Activated CD4-positive, alpha-beta memory T cell treated with anti-CD3 and anti-CD28 coated beads, Interleukin-2, amount 10 ng/mL, durations not matched to agents 7 days and 5 days (primary cell): ENCODE measurements at regions not wholly inside any gene's neighbourhood (a gene's known extent, or its start where the extent isn't known, plus 50 kb on each side); places are given as distances from the start of the nearest gene placed in this dataset.

Experiments
- CTCF ChIA-PET: fragments of 350-600 bp; sonication (Branson Sonifier 250); formaldehyde crosslinking; loops from one replicate; lab custom pipeline; 2021; ENCODE audit warnings: antibody characterized with exemption, inconsistent platforms; lab: Charles Lee
- POLR2A ChIA-PET: fragments of 350-600 bp; sonication (Branson Sonifier 250); formaldehyde crosslinking; loops from one replicate; lab custom pipeline; 2021; ENCODE audit warnings: antibody characterized with exemption; lab: Charles Lee
- DNase-seq: peaks from one replicate; pipeline ENCODE4 v3.0.0-alpha.2; 2020
- H3K27ac Mint-ChIP-seq: one replicate; pipeline ENCODE4 v1.8.0; 2021; ENCODE audit warnings: mild to moderate bottlenecking, mixed read lengths
- H3K27me3 Mint-ChIP-seq: one replicate; pipeline ENCODE4 v1.8.0; 2021; ENCODE audit warnings: mixed read lengths
- H3K36me3 Mint-ChIP-seq: one replicate; pipeline ENCODE4 v1.8.0; 2021; ENCODE audit warnings: low read depth, mixed read lengths
- H3K4me1 Mint-ChIP-seq: one replicate; pipeline ENCODE4 v1.8.0; 2021; ENCODE audit warnings: mixed read lengths
- H3K4me3 Mint-ChIP-seq: one replicate; pipeline ENCODE4 v1.8.0; 2021; ENCODE audit warnings: mild to moderate bottlenecking, mixed read lengths
- H3K9me3 Mint-ChIP-seq: one replicate; pipeline ENCODE4 v1.8.0; 2021; ENCODE audit warnings: mixed read lengths

DNA sequence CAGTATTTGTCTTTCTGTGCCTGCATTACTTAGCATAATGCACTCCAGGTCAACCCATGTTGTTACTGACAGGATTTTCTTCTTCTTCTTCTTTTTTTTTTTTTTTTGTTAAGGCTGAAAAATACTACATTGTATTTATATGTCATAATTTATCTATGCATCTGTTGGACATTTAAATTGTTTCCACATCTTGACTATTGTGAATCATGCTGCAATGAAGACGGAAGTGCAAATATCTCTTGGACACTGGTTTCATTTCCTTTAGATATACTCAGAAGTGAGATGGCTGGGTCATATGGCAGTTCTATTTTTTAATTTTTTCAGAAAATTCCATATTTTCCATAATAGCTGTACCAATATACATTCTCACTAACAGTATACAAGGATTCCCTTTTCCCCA, 272.7 kb upstream of the PMFBP1 start:
- Mint-ChIP-seq H3K27ac (no peak overlapping the region), H3K4me3 (no peak overlapping the region), H3K4me1 (no peaks in the 10 kb centered on the region), H3K27me3 (no peaks in the 10 kb centered on the region), H3K9me3 (no peaks in the 10 kb centered on the region), H3K36me3 (no peaks in the 10 kb centered on the region)
- ChIA-PET CTCF (no interaction called here), POLR2A (no interaction called here)
- DNase-seq: no peak

GRCh38 chr16:72443809-72444208, 271.9 kb upstream of the PMFBP1 start:
- Mint-ChIP-seq H3K36me3 (no peaks in the 10 kb centered on the region), H3K4me3 (no peak overlapping the region), H3K27ac (no peak overlapping the region), H3K27me3 (no peaks in the 10 kb centered on the region), H3K9me3 (no peaks in the 10 kb centered on the region), H3K4me1 (no peaks in the 10 kb centered on the region)
- POLR2A ChIA-PET: no interaction called here
- no peak for DNase-seq
- CTCF ChIA-PET: interaction anchor here (1.5 kb wide), 1 partner anchor 44 kb away, joined by 6 read pairs; no protein-coding TSS in a partner anchor

GRCh38 chr16:72442385-72443158, 270.6 kb upstream of the PMFBP1 start:
- no peak for DNase-seq
- no peak overlapping the region for H3K4me3 Mint-ChIP-seq
- CTCF ChIA-PET: interaction anchor here (1.5 kb wide), 1 partner anchor 42 kb away, joined by 6 read pairs; no protein-coding TSS in a partner anchor

GRCh38 chr16:72437891-72438290, 265.9 kb upstream of the PMFBP1 start:
- no peaks in the 10 kb centered on the region for H3K4me1 Mint-ChIP-seq
- no peak for DNase-seq
- peaks cover 20% of the 10 kb centered on the region for H3K9me3 Mint-ChIP-seq
- CTCF ChIA-PET: no interaction called here
- no peaks in the 10 kb centered on the region for H3K36me3 Mint-ChIP-seq
- POLR2A ChIA-PET: no interaction called here
- H3K4me3 Mint-ChIP-seq: no peak overlapping the region
- H3K27ac Mint-ChIP-seq: no peak overlapping the region
- H3K27me3 Mint-ChIP-seq: no peaks in the 10 kb centered on the region

More at GRCh38 chr16:72442385-72443158, 270.6 kb upstream of the PMFBP1 start:
- Mint-ChIP-seq H3K9me3 (no peaks in the 10 kb centered on the region), H3K36me3 (no peaks in the 10 kb centered on the region), H3K27me3 (no peaks in the 10 kb centered on the region), H3K4me1 (no peaks in the 10 kb centered on the region), H3K27ac (no peak overlapping the region)
- POLR2A ChIA-PET: no interaction called here

DNA sequence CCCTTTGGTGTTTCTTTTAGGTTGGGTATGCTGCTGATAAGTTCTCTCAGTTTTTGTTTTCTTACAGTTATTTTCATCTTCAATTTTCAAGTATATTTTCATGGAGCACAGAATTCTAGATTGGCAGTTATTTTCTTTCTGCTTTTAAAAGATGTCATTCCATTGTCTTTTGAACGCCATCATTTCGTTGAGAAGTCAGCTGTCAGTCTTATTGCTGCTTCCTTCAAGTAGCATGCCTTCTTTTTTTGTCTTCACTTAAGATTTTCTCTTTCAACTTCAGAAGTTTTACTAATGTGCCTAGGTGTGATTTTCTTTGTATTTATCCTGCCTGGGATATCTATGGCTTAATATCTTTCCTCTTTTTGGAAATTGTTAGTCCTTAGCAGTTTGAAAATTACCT, 262.2 kb upstream of the PMFBP1 start:
- H3K4me3 Mint-ChIP-seq: no peak overlapping the region
- no peak overlapping the region for H3K27ac Mint-ChIP-seq
- no peaks in the 10 kb centered on the region for H3K27me3 Mint-ChIP-seq
- ChIA-PET CTCF (no interaction called here), POLR2A (no interaction called here)
- H3K9me3 Mint-ChIP-seq: peaks cover 20% of the 10 kb centered on the region
- no peaks in the 10 kb centered on the region for H3K4me1 Mint-ChIP-seq
- DNase-seq: no peak
- no peaks in the 10 kb centered on the region for H3K36me3 Mint-ChIP-seq

DNA sequence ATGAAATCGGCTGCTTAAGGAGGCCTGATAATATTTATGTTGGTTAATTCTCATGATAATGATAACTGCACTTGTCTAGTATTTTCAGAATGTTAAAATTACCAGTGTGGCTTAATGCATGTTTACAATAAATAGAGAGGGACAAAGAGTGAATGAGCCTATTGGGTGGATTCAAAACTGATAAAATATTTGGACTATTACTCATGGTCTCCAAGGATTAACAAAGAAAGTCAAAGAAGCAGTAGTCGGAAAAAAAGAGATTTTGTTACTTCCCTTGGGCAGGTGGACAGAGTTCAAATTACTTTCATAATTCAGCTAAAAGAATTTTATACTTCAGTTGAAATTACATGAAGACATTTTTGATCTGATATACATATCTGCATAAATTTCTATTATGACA, 258.2 kb upstream of the PMFBP1 start:
- ChIA-PET POLR2A (no interaction called here), CTCF (interaction anchor here (1.1 kb wide), 1 partner anchor 10 kb away, joined by 4 read pairs; no protein-coding TSS in a partner anchor)
- H3K9me3 Mint-ChIP-seq: peaks cover 15% of the 10 kb centered on the region
- no peaks in the 10 kb centered on the region for H3K36me3 Mint-ChIP-seq
- no peak for DNase-seq
- no peaks in the 10 kb centered on the region for H3K4me1 Mint-ChIP-seq
- no peak overlapping the region for H3K4me3 Mint-ChIP-seq
- no peaks in the 10 kb centered on the region for H3K27me3 Mint-ChIP-seq
- no peak overlapping the region for H3K27ac Mint-ChIP-seq

DNA sequence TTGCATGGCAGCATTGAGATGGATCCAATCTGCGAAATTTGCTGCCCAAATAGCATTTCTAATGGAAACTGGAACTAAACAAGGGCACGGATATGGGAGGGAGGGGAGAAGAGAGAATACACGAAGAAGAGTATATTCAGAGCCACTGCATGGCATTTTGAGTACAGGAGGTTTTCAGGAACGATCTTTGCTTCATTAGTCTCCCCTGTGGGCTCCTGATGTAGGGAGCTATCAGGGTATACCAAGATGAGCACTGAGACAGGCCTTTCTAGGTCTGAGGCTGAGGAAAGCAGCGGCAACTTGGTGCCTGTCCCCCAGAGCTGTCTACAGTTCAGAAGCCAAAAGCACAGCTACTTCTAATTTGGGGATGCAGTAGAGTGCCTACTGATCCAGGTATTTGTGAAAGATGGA, 257.7 kb upstream of the PMFBP1 start:
- H3K4me3 Mint-ChIP-seq: no peak overlapping the region
- no peak for DNase-seq
- ChIA-PET POLR2A (no interaction called here), CTCF (interaction anchor here (1.1 kb wide), 1 partner anchor 9 kb away, joined by 4 read pairs; no protein-coding TSS in a partner anchor)
- H3K36me3 Mint-ChIP-seq: no peaks in the 10 kb centered on the region
- H3K27ac Mint-ChIP-seq: no peak overlapping the region
- no peaks in the 10 kb centered on the region for H3K4me1 Mint-ChIP-seq
- H3K9me3 Mint-ChIP-seq: peaks cover 11% of the 10 kb centered on the region
- no peaks in the 10 kb centered on the region for H3K27me3 Mint-ChIP-seq

DNA sequence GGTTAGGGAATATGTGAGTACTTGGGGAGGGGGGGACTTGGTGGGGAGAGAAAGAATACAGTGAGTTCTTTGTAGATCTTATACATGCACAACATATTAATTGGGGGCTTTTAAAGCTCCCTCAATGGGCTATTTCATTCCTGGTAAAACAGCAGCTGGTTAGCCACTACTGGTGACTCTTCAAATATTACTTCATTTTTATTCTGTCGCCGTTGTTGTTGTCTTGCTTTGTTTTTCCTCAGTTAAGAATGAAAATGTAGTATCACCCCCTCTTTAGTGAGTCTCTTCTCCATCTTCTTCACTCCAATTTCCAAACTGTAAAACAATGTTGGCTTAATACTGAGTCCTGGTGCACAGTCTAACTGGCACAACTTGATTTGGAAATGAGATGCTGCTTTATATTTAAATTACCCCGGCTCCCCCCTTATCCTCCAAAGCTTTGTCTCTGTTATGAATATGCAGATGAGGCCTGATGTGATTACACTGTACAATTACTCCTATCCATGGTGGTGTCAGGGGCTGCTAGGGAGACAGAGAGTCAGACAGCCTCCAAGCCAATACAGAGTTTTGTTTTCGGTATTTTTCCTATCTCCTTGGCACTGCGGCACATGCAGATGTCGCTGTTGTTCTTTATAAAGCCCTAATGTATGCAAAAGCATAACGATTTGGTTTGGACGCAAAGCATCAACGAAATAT, 256.9 kb upstream of the PMFBP1 start:
- DNase-seq: no peak
- Mint-ChIP-seq H3K36me3 (no peaks in the 10 kb centered on the region), H3K27ac (no peak overlapping the region), H3K4me3 (no peak overlapping the region), H3K4me1 (no peaks in the 10 kb centered on the region), H3K9me3 (peaks cover 4% of the 10 kb centered on the region), H3K27me3 (no peaks in the 10 kb centered on the region)
- ChIA-PET CTCF (no interaction called here), POLR2A (no interaction called here)

DNA sequence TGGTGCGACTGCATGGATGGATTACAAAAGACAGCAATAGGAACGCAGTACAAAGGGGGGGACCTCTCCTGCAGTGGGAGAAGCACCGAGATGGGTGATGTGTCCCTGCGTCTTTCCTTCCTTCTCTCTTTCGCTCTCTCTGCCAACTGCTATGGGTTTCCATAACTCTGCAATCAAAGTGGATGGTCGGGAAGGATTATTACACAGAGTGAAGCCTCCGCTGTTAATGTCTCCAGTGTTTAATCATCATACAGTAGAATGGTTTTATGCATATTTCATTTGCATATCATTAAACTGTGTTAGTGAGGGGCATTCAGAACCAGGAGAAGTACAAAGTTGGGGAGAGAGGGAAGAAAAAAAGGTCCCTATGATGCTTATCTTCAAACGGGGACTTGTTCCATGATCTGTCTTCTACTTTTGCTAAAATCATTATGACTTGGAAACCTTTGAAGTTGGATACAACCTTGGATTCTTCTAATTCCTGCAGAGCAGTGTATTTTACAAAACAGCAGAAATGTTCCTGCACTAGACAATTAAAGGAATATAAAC, 255.9 kb upstream of the PMFBP1 start:
- ChIA-PET CTCF (no interaction called here), POLR2A (no interaction called here)
- H3K27me3 Mint-ChIP-seq: no peaks in the 10 kb centered on the region
- peaks cover 4% of the 10 kb centered on the region for H3K9me3 Mint-ChIP-seq
- no peaks in the 10 kb centered on the region for H3K4me1 Mint-ChIP-seq
- H3K36me3 Mint-ChIP-seq: no peaks in the 10 kb centered on the region
- no peak overlapping the region for H3K4me3 Mint-ChIP-seq
- no peak overlapping the region for H3K27ac Mint-ChIP-seq
- no peak for DNase-seq

DNA sequence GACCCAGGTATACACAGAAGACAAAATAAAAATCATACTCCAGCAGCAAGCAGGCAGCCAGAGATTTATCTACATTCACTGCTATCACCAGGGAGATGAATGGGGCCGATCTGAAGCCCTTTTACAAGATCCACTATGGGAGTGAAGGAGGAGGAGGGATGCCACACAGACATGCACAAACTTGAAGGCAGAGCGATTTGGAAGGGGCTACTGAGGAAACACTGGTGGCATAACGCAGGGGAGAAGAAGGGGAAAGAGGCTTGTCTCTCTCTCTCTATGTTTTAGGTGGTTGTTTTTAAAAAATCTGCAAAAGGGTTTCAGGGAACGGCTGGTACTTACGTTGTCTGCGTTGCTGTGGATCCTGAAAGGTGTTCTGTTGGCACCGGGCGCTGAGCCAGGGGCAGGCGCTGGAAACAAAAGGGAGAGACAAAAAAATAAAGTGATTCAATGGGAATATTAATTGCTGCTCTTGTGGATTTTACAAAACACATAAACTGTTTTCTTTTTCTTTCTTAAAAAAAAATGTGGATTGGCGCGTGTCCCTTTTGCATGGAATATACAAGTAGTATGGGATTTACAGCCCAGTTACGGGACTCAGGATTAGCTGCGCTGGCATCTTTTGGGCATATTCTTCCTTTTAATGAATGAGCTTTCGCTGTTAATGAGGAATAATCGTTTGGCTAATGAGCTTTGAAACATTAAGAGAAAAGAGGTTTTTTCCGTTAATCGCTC, 255.3 kb upstream of the PMFBP1 start:
- H3K4me1 Mint-ChIP-seq: no peaks in the 10 kb centered on the region
- no peaks in the 10 kb centered on the region for H3K27me3 Mint-ChIP-seq
- ChIA-PET POLR2A (no interaction called here), CTCF (no interaction called here)
- no peak overlapping the region for H3K27ac Mint-ChIP-seq
- H3K4me3 Mint-ChIP-seq: no peak overlapping the region
- no peak for DNase-seq
- H3K36me3 Mint-ChIP-seq: no peaks in the 10 kb centered on the region
- H3K9me3 Mint-ChIP-seq: peaks cover 6% of the 10 kb centered on the region

DNA sequence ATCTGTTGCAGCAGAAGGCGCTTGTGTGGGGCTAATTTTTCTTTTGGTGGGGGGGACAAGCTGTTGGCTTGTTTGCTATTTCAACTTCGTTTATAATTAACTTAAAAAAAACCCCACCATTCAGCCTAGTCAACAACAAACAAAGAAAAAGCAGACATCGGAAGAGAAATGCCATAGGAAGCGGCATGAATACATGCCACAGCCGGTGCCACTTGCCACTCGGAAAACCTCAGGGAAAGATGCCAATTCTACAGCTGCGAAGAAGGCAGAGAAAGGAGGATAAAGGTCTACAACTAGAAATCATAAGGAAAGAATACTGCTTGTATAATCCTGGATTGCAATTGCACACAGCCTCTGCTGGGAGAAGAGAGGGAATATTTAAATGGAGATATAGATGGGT, 254.4 kb upstream of the PMFBP1 start:
- Mint-ChIP-seq H3K27ac (no peak overlapping the region), H3K4me3 (no peak overlapping the region), H3K36me3 (no peaks in the 10 kb centered on the region), H3K4me1 (no peaks in the 10 kb centered on the region), H3K27me3 (no peaks in the 10 kb centered on the region), H3K9me3 (peaks cover 6% of the 10 kb centered on the region)
- no peak for DNase-seq
- POLR2A ChIA-PET: no interaction called here
- CTCF ChIA-PET: no interaction called here

- ChIA-PET CTCF (no interaction called here), POLR2A (no interaction called here)
- H3K27ac Mint-ChIP-seq: no peak overlapping the region
- H3K4me1 Mint-ChIP-seq: no peaks in the 10 kb centered on the region
- no peaks in the 10 kb centered on the region for H3K27me3 Mint-ChIP-seq
- no peak for DNase-seq
- peaks cover 9% of the 10 kb centered on the region for H3K9me3 Mint-ChIP-seq
- no peaks in the 10 kb centered on the region for H3K36me3 Mint-ChIP-seq
- H3K4me3 Mint-ChIP-seq: no peak overlapping the region
Measured at GRCh38 chr16:72425571-72426341, 253.8 kb upstream of the PMFBP1 start.
